GM13976 (cell line): ENCODE measurements at regions not wholly inside any gene's neighbourhood (a gene's known extent, or its start where the extent isn't known, plus 50 kb on each side); places are given as distances from the start of the nearest gene placed in this dataset.

ENCODE experiments used
- DNase-seq: peaks from one replicate; pipeline ENCODE4 v3.0.0; 2012; ENCODE audit warnings: low spot score
- CTCF ChIP-seq: IDR thresholded peaks from 2 replicates; pipeline ENCODE4 v1.5.1; 2012; ENCODE audit warnings: borderline replicate concordance, mild to moderate bottlenecking; ENCODE audit not compliant: insufficient read depth; ENCODE audit errors: extremely low read depth, missing control alignments, control extremely low read depth
- in situ Hi-C: fragments of 300-500 bp; cut with MboI; formaldehyde crosslinking; loops from one replicate; pipeline ENCODE4 v1.12.0; 2022; ENCODE audit warnings: low sequenced_read_pairs, mixed read lengths, inconsistent platforms; ENCODE audit not compliant: unreplicated experiment

GRCh38 chr9:106119176-106119575 lies 424.8 kb downstream of the TMEM38B start:
- in situ Hi-C loops, result no loop called here
- no peak for DNase-seq
- no peak for TF ChIP-seq CTCF

DNA sequence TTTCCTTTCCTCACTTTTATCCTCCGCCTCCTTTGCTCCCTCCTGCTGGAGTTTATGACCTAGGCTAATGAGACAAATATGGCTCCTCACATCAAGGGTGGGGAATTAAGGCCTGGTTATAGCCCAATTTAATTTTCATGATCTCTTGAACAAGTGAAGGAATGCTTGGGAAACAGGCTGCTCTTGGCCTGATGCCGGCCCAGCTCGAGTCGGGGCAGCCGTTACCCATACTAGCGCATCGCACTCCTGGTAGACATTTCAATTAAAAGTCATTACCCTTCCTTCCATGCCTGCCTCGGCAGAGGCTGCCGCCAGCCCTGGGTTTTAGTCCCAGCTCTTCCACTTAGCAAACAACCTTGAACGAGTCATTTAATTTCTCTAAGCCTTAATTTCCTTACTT lies 425.7 kb downstream of the TMEM38B start:
- no peak for TF ChIP-seq CTCF
- no peak for DNase-seq
- in situ Hi-C loops, result no loop called here

- DNase-seq, result no peak
- in situ Hi-C loops, result no loop called here
- no peak for TF ChIP-seq CTCF
Observed at GRCh38 chr9:106127776-106128175, 433.4 kb downstream of the TMEM38B start.

DNA sequence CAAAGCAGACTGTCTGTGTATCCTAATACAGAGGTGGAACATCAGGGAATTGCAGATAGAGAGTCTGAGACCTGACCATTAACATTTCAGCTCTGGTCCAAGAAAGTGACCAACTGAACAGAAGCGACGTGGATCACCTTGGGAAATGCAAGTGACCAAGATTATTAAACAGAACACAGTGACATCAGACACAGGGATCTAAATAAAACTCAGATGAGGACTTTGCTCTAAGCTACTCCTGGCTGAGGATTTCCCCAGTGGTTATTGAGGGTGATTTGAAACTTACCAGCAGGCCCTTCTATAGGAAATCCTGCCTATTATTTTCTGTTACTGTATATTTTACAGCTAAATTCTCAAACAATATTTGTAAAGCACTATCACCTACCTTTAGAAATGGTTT lies 436.0 kb downstream of the TMEM38B start:
- in situ Hi-C loops, result no loop called here
- TF ChIP-seq CTCF, result no peak
- no peak for DNase-seq

DNA sequence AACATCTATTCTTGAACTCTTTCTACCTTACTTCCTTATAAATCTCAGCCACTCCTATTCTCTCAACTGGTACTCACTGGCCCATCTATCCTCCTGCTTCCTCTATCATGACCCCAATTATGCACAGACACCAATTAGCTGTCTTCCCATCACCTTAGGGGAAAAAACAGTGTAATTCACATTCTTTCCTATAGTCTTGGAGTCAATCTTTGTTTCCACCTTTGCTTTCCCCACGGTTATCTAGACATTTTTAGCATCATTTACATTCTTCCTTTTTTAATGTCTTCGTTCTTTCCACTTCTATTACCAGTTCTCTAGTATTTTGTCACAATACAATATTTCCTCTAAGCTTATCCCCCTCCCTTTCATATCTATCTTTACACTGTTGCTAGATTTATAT lies 449.4 kb downstream of the TMEM38B start:
- no peak for DNase-seq
- TF ChIP-seq CTCF, result no peak
- in situ Hi-C loops, result no loop called here

DNA sequence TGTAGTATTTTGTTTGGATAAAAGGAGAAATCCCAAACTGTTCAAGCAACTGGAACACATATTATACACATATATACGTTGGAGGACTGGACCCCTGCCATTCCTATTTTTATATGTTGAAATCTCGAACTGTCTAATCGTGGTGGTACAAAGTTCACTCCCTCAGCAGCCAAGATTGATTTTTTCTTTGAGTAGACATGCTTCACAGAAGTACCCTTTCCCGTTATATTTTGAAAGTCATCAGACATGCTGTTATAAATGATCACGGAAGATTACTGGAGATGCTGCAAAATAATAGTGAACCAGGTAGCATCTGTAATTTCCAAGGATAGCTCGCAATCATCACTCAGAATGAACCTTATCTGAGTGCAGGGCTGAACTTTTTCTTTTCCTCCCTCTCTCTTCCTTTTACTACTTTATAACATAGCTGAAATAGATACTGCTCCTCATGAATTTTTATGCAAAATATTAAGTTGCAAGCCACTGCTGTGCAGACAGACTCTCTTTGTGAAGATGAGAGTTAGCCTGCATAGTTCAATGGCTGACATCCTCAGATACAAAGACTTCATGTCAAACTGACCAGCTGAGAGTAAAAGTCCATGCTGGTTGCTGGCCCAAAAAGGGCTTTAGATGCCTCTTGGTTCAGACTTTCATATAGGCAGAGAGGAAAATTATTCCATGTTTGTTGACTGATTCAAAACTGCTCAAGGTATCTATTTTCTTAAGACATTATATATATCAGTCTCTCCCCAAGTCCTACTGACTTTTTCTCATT lies 451.9 kb downstream of the TMEM38B start:
- in situ Hi-C loops, result no loop called here
- DNase-seq, result no peak
- no peak for TF ChIP-seq CTCF
